Glutamatergic neuron (in vitro differentiated cells): ENCODE measurements at regions not wholly inside any gene's neighbourhood (a gene's known extent, or its start where the extent isn't known, plus 50 kb on each side); places are given as distances from the start of the nearest gene placed in this dataset.
"Not testable (repeated sequence)": the region's sequence is repeated elsewhere in the genome, so short reads cannot be mapped to it uniquely, and the experiment has no call there.

Source experiments
- DNase-seq: peaks from one replicate; pipeline ENCODE4 v3.0.0; 2022
- H3K27ac Mint-ChIP-seq: one replicate; pipeline ENCODE4 v1.8.0; 2020; ENCODE audit warnings: mild to moderate bottlenecking, mixed read lengths, inconsistent platforms; ENCODE audit not compliant: unreplicated experiment
- H3K27me3 Mint-ChIP-seq: one replicate; pipeline ENCODE4 v1.8.0; 2020; ENCODE audit warnings: mild to moderate bottlenecking, moderate library complexity, mixed read lengths, inconsistent platforms; ENCODE audit not compliant: unreplicated experiment
- H3K36me3 Mint-ChIP-seq: one replicate; pipeline ENCODE4 v1.8.0; 2020; ENCODE audit warnings: mild to moderate bottlenecking, mixed read lengths, inconsistent platforms; ENCODE audit not compliant: unreplicated experiment
- H3K4me1 Mint-ChIP-seq: one replicate; pipeline ENCODE4 v1.8.0; 2020; ENCODE audit warnings: mild to moderate bottlenecking, low read depth, mixed read lengths, inconsistent platforms; ENCODE audit not compliant: unreplicated experiment
- H3K4me3 Mint-ChIP-seq: one replicate; pipeline ENCODE4 v1.8.0; 2020; ENCODE audit warnings: mild to moderate bottlenecking, mixed read lengths, inconsistent platforms; ENCODE audit not compliant: unreplicated experiment
- H3K9me3 Mint-ChIP-seq: one replicate; pipeline ENCODE4 v1.8.0; 2020; ENCODE audit warnings: mild to moderate bottlenecking, moderate library complexity, mixed read lengths, inconsistent platforms; ENCODE audit not compliant: unreplicated experiment
- TF ChIP-seq, protein P1 (sequence below): fragments of 200-600 bp; sonication (generic); IDR thresholded peaks from one replicate; pipeline ENCODE4 v1.5.0; 2021; ENCODE audit not compliant: partially characterized antibody, unreplicated experiment

DNA sequence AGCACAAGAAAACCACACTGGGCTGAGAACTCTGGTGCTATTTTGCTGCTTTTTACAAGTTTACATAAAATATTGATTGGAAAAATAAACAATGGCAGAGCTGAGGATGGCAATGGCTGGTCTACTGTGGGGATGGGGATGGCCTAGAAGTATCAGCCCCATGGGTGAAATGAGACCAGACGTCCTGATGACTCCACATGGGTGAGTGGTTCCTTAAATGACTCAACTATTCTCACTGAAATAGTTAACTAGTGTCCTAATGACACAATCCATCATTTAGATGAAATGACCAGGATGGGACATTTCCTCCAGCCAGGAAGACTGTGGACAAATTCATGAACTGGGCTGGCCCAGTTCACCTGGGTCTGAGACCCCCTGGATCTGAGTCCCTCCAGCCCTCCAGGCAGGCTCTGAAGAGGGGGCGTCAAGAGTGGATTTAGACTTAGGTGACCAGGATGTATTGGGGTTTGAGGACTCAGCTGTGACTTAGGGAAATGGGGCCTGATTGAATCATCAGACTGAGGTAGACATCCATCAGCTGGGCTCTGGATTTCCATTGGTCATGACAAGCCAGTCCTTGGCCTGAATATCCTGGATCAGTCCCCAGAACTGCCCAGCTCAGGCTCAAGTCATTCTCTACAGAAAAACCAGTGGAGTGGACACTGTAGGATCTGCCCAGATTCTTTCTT, 98.2 kb upstream of the IGLL5 start:
- TF ChIP-seq, protein P1, sequence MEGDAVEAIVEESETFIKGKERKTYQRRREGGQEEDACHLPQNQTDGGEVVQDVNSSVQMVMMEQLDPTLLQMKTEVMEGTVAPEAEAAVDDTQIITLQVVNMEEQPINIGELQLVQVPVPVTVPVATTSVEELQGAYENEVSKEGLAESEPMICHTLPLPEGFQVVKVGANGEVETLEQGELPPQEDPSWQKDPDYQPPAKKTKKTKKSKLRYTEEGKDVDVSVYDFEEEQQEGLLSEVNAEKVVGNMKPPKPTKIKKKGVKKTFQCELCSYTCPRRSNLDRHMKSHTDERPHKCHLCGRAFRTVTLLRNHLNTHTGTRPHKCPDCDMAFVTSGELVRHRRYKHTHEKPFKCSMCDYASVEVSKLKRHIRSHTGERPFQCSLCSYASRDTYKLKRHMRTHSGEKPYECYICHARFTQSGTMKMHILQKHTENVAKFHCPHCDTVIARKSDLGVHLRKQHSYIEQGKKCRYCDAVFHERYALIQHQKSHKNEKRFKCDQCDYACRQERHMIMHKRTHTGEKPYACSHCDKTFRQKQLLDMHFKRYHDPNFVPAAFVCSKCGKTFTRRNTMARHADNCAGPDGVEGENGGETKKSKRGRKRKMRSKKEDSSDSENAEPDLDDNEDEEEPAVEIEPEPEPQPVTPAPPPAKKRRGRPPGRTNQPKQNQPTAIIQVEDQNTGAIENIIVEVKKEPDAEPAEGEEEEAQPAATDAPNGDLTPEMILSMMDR: no peak
- no peak overlapping the region for H3K27ac Mint-ChIP-seq
- peaks cover 5% of the 10 kb centered on the region for H3K9me3 Mint-ChIP-seq
- no peaks in the 10 kb centered on the region for H3K36me3 Mint-ChIP-seq
- no peak overlapping the region for H3K4me3 Mint-ChIP-seq
- H3K4me1 Mint-ChIP-seq: no peaks in the 10 kb centered on the region
- H3K27me3 Mint-ChIP-seq: peaks cover 4% of the 10 kb centered on the region
- DNase-seq: no peak

DNA sequence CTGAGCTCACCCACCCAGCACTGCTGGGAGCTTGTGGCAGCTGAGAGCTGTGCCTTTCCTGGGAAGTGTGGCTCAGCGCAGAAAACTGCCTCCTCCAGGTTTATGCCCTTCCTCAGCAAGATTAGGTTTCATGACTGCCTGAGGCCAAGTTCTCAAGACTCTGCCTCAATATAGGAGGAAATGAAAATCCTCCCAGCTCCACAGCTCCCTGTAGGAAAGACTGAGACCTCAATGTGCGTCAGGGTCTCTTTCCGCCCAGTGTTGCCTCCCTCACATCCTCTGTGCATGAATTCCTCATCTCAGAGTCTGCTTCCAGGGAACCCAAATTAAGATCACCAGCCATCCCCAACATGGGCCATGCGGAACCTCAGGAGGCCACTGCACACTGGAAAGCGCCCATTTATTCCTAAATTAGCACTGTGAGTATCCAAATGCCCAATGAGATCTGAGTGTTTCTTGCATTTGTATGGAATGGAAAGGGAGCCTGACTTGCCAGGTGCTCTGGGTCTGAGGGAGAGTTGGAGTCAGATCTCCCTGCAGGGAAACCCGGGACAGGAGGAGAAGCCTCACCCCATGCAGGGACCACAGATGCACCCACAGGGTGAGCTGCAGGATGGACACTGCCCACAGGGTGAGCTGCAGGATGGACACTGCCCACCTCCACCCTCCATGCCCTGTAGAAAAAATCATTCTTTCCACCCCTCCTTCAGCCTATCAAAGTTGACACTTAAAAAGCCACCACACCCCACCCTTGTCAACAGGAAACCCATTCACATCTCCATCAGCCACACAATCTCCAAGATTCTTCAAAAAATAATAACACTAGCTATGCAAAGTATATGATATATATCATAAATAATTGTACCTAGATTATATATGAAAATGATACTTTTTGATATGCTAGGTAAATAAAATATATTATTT, 97.4 kb upstream of the IGLL5 start:
- TF ChIP-seq, protein P1: no peak
- Mint-ChIP-seq H3K4me1 (no peaks in the 10 kb centered on the region), H3K27me3 (peaks cover 4% of the 10 kb centered on the region), H3K4me3 (no peak overlapping the region), H3K9me3 (peaks cover 5% of the 10 kb centered on the region), H3K36me3 (no peaks in the 10 kb centered on the region), H3K27ac (no peak overlapping the region)
- DNase-seq: no peak

DNA sequence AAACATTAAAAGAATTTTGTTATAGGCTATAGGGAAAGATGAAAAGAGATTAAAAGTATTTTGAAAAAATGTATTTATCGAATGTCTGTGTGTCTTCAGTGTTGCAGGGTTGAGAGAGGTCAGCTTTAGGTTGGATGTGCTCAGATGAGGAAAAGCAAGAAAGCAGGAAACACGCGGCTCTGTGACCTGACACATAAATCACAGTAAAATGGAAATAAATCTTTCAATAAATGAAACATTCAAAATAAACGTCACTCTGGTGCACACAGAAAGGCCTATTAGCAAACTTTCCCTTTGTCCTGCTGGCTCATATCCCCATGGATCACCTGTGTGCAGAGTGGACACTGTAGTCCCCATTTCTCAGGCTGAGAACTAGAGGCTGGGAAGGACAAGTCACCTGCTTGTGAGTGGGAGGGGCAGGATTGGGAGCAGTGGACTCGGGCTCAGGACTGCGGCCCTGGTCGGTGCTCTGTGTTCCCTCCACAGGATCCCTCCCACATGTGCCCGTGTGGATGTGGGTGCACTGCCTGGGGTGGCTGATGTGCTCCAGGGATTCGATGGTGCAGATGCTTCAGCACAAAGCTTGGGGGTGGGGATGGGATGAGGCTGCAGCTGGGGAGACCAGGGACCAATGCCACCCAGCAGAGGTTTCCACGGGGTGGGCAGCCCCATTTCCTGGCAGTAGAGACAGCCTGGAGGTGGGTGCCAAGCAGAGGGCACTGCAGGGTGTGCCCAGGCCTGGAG, 96.0 kb upstream of the IGLL5 start:
- H3K27ac Mint-ChIP-seq: no peak overlapping the region
- TF ChIP-seq, protein P1: no peak
- H3K9me3 Mint-ChIP-seq: peaks cover 5% of the 10 kb centered on the region
- no peaks in the 10 kb centered on the region for H3K4me1 Mint-ChIP-seq
- no peak for DNase-seq
- H3K27me3 Mint-ChIP-seq: peaks cover 4% of the 10 kb centered on the region
- no peak overlapping the region for H3K4me3 Mint-ChIP-seq
- no peaks in the 10 kb centered on the region for H3K36me3 Mint-ChIP-seq

DNA sequence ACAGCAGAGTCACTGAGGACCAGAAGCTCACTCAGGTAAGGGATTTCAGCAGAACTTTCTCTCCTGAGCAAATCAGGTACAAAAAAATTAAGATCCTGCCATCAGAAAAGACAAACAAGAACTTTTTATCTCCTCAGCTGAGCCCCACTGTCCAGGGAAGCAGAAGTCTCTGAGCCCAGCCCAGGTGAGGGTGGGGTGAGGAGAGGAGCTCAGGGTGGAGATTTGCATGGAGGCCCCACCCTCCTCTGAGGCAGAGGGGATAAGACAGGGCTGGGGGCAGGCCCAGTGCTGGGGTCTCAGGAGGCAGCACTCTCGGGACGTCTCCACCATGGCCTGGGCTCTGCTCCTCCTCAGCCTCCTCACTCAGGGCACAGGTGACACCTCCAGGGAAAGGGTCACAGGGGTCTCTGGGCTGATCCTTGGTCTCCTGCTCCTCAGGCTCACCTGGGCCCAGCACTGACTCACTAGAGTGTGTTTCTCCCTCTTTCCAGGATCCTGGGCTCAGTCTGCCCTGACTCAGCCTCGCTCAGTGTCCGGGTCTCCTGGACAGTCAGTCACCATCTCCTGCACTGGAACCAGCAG, 95.3 kb upstream of the IGLL5 start:
- not testable (repeated sequence) for H3K4me1 Mint-ChIP-seq, H3K36me3 Mint-ChIP-seq, DNase-seq, H3K27me3 Mint-ChIP-seq, H3K9me3 Mint-ChIP-seq, H3K4me3 Mint-ChIP-seq, H3K27ac Mint-ChIP-seq

DNA sequence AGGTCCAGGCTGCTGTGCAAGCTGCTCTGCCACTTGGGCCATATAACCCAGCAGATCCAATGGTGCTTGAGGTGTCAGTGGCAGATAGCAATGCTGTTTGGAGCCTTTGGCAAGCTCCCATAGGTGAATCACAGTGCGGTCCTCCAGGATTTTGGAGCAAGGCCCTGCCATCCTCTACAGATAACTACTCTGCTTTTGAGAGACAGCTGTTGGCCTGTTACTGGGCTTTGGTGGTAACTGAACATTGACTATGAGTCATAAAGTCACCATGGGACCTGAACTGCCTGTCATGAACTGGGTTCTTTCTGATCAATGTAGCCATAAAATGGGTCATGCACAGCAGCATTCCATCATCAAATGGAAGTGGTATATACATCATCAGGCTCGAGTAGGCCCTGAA, 92.0 kb upstream of the IGLL5 start:
- not testable (repeated sequence) for H3K4me1 Mint-ChIP-seq

More for the DNA sequence above, 92.0 kb upstream of the IGLL5 start:
- H3K27ac Mint-ChIP-seq, H3K9me3 Mint-ChIP-seq, H3K4me3 Mint-ChIP-seq, DNase-seq, H3K27me3 Mint-ChIP-seq, H3K36me3 Mint-ChIP-seq: not testable (repeated sequence)
